NCI-H146 treated with DMSO at 0.1 percent for 48 hours (cell line): ENCODE measurements at regions not wholly inside any gene's neighbourhood (a gene's known extent, or its start where the extent isn't known, plus 50 kb on each side); places are given as distances from the start of the nearest gene placed in this dataset.
A peak's percentile ranks its signal among the peaks of the same experiment; 100 is the strongest.
"Not testable (repeated sequence)": the region's sequence is repeated elsewhere in the genome, so short reads cannot be mapped to it uniquely, and the experiment has no call there.

Experiments used
- DNase-seq: peaks from one replicate; lab custom pipeline; 2025; ENCODE audit not compliant: unreplicated experiment; lab: John Stamatoyannopoulos, UW

DNA sequence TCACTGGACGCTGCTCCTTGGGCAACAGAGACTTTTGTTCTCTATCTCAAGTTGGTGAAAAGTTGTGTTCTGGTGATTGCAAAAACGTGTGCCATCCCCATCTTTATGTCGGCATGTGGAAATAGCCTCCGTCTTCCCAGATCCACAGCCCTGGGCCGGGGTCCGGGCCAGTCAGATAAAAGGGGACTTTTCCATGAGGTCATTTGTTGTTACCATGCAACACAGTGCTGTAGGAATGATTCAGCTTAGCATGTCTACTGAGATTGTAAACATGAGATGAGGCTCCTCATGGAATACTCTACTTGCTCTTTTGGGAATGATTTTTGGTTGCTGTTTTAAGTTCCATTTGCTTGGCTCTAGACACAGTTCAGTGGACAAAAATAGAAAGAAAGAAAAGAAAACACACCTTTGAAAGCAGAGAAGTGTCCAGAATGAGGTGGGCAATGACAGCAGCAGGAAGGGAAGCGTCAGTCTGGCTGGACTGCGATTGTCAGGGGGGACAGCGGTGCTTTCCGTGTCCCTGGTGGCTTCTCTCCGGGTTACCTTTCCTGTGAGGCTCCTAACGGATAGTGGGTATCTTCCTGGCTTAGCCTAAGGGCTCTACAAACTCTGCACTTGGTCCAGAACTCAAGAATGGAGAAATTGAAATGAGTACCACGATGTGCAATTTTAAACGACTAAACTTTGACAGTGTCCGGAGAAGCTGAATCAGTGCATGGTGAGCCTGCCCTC, 91.6 kb downstream of the TEX29 start:
- DNase-seq: no peak

DNA sequence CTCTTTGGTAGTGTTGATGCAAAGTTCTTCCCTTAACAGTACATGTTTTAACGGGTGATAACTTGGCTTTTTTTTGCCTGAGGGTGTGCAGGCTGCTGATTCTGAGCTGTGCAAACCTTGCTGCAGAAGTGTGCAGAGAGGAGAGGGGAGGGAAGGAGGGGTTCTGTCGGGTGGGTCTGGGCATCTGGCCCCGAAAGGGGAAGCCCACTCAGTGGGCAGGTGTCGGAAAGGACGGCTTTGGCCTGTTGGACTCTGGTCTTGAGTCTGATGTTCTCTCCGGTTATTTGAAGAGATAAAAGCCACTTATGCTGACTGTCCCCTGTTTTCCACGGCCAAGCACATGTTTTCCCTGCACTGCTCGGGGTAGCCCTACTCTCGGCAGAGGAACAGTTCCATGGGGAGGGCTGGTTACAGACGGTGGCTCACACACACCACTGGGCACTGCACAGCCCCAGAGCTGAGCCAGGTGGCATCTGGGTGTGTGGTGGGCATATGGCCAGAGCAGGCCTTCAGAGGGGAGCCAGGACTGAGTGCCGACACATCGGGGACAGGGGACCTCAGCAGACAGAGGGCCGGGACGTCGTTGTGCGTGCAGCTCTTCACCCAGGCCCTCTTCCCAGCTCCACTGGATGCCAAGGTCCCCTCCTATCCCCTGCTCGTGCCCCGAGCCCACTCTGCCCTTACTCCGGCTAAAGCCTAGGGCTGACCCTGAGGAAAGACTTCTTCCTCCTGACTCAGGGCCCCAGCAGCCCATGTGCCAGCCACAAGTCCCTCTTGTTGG, 93.2 kb downstream of the TEX29 start:
- no peak for DNase-seq

DNA sequence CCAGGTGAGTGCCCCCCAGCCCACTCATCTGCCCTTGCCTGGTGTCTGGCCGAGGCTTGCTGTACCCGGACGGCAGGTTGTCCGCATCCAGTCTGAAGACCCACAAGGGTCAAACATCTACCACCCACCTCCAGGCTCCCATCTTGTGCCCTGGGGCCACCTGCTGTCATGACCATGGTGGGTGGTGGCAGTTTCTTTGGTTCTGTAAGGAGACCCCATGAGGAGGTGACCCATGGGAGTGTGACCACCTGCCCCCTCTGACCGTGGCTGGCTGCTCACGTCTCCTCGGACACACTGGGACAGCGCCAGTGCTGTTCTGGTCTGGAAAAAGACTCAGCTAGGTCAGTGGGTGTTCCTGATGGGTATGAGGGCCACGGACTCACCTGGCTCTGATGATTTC, 93.9 kb downstream of the TEX29 start:
- DNase-seq: no peak

DNA sequence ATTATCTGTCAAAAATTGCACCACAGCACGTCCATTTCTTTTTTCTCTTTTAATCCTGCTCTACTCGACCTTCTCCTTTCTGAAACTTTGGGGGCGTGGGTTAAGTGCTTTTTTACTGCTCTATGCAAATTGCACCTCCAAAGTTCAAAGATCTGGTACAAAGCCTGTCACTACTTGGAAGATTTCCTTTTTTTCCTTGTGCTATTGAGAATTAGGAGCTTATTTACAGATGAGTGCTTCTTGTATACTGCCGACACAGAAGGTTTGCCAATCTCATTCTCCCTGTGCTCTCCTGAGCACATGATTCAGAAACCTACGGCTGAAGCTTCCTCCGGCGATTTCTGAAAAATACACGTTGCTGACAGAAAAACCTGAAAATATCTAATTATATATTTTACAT, 94.8 kb downstream of the TEX29 start:
- no peak for DNase-seq

DNA sequence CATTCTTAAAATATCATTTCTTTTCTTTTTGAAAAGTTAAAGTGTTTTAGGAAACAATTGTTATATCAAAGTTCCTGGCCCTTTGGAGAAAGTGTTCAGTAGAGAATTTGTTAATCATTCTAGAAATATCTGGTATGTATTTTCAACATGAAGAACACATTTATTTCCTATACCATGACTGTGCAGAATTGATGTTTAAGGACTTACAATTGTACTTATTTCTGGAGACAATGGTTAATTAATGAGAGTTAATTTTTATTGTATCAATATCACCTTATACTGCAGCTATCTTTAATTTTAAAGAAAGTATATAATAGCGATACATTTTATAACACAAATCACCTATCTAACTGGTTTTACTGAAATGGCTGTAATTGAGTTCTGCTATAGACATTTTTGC, 95.3 kb downstream of the TEX29 start:
- no peak for DNase-seq

DNA sequence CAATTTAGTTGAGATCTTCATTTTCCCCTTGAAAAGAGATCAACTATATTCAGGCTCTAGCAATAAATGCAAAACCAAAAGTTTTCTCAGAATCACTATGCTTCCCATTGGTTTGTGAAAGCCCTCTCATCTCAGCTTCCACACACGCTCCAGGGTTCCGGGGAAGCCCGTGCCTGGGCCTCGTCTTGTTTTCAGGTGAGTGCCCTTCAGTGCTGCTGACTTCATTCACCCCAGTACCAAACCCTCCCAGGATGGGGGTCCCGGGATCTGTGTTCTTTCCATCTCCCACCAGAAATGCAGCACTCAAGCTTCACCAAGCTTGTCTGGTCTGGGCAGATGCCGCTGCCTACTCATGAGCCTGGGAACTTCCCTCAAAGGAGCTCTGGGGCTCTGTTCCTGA, 97.7 kb downstream of the TEX29 start:
- DNase-seq: no peak

DNA sequence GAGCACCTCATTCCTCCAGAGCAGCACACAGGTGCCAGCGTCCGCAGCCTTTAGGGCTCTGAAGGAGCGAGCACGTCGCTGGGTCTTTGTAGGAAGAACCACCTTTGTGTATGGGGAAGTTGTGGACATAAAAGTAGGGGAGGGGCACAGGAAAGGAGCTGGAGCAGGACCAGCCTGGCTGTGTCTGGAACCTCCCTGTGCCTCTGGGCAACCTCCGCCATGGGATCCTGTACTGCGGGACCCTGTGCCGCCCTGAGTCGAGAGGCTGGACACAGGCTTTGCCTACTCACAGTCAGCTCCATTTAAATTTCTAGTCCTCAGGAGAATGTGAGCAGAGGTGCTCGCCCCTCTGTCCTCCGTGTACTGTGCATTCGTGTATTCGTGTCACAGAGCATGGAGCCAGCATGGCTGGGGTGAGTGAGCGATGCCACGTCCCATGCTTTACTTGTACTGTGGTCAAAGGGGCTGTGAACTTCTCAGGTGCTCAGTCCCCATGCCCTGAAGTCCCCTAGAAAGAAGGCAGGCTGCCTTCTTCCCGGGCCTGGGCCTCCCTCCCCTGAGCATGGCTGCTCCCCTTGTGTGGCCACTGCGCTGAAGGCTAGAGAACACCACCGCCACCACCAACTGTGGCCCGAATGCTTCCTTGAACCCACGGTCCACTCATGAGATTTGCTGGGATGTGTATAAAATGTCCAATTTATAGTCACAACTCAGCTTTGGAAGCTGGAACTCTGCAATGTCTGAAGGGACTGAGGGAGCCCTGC, 99.9 kb downstream of the TEX29 start:
- DNase-seq: no peak

DNA sequence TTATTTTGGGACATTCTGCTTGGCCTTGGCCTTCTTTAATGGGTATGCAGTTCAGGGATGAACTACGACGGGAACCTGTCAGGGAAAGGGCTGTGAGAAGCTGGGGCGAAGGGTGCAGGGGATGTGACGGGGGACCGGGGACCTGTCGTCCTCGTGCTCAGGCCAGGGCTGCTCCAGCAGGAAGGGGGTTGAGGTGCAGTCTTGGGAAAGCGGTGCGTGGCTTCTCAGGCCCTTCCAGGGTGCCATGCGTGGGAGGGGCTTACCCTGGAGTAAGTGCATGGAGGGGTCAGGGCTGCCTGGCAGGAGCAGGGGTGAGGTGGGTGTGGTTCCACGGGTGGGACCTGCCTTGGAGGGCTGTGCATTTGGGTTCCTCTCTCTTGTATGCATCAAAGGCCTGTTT, 100.8 kb downstream of the TEX29 start:
- DNase-seq: no peak

DNA sequence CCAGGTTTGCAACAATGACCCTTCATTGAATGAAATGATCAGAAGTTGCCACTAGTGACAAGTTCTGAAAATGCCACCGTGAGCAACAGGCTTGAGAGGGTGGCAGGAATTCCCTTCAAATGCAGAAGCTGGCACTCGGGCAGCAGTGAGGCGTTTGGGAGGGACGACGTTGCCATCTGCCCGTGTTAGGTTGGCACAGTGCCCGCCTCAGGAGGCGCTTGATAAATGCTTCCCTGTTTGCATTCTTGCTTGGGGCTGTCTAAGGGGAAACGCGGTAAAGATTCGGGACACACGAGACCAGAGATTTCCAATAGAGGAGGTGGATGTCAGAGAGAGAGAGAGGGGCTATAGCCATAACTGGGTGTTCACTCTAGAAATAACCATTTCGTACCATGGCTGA, 101.9 kb downstream of the TEX29 start:
- no peak for DNase-seq

DNA sequence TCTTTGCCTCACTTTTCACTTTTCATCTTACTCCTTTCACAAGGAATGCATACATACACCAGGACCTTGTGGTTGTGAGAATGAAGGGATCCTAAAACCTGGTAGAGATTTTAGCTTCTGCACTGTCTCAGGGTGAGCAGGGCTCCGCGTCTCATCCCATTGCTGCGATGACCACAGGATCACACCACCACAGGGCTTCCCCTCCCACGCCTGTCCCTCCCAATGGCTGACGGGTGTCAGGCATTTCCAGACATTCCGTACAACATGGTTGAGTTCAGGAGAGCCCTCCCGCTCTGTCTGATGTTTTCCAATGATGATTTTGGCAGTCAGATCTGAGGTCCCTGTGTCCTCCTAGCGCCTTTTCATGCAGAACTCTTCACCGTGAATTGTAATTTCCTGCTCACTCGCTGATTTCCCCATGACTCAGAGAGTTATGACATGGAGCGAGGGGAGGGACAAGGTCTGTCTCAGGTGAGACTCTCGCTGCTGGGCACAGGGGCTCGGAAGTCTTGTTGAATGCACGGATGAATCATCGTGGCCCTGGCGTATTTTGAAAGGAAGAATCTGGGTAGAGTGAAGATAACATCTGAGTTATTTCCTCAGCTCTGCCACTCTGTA, 102.8 kb downstream of the TEX29 start:
- no peak for DNase-seq

DNA sequence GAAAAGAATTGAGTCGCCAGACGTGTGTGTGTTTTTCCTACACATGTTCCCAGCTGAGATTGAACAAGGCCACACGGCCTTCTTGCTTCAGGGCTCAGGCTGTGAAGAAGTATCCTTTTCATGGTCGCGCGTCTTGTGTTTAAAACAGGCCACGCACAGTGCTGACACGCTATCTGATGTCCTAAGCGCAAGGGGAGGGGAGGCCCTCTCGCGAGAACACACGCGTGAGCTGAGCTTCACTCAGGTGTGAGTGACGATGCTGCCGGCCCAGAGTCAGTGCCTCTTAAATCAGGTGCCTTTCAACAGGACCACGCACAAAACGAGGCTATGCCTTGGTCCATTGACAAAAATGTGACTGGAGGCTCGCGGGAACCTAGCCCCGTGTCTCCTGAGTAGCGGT, 103.7 kb downstream of the TEX29 start:
- DNase-seq: no peak

DNA sequence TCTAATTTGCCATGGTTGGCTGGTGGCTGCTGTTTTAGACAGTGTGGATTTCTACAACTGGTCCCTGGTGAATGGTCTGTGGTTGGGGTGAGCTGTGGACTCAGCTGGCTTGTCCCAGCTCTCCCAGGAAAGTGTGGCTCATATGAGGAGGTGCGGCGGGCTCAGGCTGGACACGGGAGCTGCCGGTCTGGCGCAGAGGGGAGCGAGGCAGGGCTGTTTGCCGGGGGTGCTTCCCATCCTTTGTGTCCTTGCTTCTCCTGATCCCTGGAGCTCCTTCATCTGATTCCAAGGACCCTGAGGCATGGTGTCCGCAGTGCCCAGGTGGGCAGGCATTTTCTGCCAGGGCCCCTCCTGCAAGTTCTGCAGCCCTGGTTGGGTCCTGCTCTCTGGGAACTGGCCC, 104.9 kb downstream of the TEX29 start:
- DNase-seq: no peak

DNA sequence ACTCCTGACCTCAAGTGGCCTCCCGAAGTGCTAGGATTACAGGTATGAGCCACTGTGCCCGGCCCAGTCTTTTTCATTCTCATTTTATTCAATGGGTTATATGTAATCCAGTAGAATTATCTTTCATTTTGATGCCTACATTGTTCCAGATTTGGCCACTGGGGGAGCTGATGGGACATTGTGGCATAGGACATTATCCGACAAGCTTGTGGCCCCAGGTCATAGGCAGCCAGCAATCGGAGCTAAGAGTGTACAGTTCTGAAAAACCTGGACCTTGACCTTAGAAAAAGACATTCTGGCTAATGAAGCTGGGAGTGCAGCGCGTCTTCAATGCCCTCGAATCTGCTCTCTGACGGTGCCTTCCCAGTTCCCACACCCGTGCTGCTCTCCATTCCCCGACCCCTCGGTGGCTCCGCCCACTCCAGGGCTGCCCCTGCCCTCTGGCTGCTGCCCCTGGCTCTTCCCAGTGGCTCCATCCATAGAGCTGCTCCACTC, 108.7 kb downstream of the TEX29 start:
- peak; percentile 65 for DNase-seq

DNA sequence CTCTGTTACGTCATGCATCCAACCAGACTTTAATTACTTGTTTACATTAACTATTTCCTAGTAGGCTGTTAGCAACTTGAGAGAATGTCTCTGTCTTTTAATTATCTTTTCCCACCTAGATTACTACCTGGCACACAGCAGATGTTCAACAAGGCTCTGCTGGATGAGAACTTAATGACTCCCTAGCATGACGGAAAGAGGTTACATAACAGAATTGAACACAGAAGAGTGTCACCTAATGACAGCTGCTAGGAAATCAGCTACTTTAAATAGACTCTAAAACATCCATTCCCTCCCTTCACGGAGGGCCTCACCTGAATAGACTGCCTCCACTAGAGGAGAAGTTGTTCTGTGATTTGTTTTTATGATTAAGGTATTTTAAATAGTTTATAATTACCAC, 110.8 kb downstream of the TEX29 start:
- no peak for DNase-seq

DNA sequence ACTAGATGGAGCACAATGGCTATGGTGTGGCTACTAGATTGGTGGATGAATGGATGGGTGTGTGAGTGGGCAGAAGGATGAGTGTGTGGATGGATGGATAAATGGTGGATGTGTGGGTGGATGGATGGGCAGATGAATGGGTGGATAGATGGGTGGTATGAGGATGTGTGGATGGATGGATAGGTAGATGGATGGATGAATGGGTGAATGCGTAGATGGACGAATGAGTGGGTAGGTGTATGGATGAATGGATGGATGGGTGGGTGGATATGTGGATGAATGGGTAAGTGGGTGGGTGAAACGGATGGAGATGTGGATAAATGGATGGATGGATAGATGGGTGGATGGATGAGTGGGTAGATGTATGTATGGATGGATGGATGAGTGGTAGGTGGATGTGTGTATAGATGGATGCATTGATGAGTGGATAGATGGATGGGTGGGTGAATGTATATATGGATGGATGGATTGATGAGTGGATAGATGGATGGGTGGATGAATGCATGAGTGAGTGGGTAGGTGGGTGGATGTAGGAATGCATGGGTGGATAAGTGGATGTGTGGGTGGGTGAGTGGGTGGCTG, 114.2 kb downstream of the TEX29 start:
- DNase-seq: no peak

DNA sequence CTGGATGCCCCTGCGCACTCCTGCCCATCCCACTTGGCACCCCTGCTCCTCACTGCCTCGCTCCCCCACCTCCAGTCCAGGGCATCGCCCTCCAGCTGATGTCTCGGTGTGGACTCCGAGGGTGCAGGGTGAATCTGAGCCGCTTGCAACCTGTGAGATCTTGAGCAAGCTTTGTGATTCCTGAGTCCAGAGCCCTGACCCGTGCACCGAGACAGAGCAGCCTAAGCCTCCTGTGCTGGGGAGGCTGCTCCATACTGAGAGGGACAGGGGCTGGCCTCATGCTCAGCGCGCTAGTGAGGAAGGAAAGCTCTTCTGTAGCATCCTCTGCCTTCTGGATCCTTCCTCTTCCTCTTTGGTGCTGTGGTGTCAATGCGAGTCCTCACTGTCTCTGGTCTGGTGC, 116.0 kb downstream of the TEX29 start:
- DNase-seq: no peak

DNA sequence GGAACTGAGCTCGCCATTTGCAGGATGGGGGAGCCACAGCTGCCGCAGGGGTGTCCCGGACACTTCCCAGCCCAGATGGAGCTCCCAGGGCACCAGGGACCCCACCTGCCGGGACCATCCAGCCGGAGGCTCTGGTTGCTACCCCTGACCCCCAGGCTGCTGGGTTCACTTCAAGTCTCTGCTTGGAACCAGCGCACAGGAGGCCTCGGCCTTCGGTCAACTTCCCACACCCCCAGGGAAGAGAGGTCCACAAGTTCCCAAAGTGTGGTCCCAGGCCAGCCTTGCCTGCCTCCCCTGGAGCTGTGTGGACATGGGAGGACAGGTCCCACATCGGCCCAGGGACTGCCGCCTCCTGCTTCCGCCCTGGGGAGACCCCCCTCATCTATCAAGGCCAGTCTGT, 117.0 kb downstream of the TEX29 start:
- no peak for DNase-seq

DNA sequence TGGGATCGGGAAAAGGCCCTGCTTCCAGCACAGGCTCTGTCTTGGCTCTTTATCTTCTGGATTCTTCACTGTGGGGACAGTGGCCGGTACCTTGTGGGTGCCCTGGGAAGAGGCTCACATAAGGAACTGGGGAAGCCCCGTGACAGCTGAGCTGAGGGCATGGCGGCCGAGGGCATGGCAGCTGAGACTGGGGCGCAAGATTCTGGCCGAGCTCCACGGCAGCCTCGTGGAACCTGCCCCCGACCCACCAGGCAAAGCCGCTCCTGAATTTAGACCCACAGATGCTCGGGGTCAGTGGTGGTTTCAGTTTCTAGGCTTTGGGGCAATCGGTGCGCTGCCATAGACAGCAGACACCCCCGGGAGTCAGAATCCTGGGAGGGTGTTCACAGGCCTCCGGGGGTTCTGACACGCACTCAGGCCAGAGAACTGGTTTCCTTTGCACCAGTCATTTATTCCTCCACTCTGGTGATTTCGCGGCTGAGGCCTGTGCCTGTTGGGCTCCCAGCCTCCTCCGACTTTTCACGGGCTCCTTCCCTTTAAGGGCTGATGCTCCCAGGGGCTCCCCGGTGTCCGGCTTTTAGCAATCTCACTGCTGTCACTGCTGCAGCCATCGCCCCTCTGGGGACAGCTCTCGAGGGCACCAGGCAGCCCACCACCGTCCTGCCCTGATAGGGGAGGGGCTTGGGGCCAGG, 117.6 kb downstream of the TEX29 start:
- no peak for DNase-seq

DNA sequence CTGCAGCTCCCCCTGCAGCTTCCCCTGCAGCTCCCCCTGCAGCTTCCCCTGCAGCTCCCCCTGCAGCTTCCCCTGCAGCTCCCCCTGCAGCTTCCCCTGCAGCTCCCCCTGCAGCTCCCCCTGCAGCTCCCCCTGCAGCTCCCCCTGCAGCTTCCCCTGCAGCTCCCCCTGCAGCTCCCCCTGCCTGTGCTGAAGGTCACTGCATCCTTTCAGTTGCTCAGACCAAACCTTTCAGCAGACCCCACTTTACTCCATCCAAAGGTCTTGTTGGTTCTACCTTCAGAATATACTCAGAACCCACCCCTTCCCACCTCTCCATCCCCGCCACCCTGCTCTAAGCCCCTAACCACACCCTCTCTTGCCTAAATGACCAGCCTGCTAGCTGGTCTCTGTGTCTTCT, 120.0 kb downstream of the TEX29 start:
- not testable (repeated sequence) for DNase-seq

DNA sequence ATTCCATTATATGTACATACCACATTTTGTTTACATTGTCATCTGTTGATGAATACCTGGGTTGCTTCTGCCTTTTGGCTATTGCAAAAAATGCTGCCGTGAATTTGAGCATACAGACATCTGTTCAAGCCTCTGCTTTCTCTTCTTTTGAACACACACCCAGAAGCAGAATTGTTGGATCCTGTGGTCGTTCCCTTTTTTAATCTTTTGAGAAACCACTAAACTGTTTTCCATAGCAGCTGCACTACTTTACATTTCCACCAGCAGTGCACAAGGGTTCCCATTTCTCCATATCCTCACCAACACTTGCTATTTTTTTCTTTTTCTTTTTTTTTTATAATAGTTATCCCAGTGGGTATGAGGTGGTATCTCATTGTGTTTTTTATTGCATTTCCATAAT, 123.5 kb downstream of the TEX29 start:
- no peak for DNase-seq
